B cell (primary cell): ENCODE measurements at regions not wholly inside any gene's neighbourhood (a gene's known extent, or its start where the extent isn't known, plus 50 kb on each side); places are given as distances from the start of the nearest gene placed in this dataset.
"Not testable (repeated sequence)": the region's sequence is repeated elsewhere in the genome, so short reads cannot be mapped to it uniquely, and the experiment has no call there.

Source experiments
- ATAC-seq: fragments of 200-7000 bp; cut with Tn5 transposase; one replicate; pipeline ENCODE4 v1.10.0; 2021; ENCODE audit warnings: low read depth, mild to moderate bottlenecking, moderate number of reproducible peaks, moderate library complexity
- CTCF ChIA-PET: fragments of 350-600 bp; sonication (Branson Sonifier 250); formaldehyde crosslinking; loops from one replicate; lab custom pipeline; 2021; ENCODE audit warnings: antibody characterized with exemption, inconsistent platforms; lab: Charles Lee
- POLR2A ChIA-PET: fragments of 350-600 bp; sonication (Branson Sonifier 250); formaldehyde crosslinking; loops from one replicate; lab custom pipeline; 2021; ENCODE audit warnings: antibody characterized with exemption; lab: Charles Lee
- DNase-seq: peaks from one replicate; pipeline ENCODE4 v3.0.0; 2013
- H2AFZ ChIP-seq: 2 replicates; pipeline ENCODE4 v1.6.1; 2012; ENCODE audit warnings: mild to moderate bottlenecking, low read depth, low read length; ENCODE audit not compliant: insufficient read depth, poor library complexity, severe bottlenecking
- H3K27ac ChIP-seq, 2 donors: 1 replicate in 1 of 2; 2 replicates in 1 of 2; pipeline ENCODE4 v1.5.1; 2012 to 2013; ENCODE audit warnings: low read length in 2 of 2, mild to moderate bottlenecking in 2 of 2, moderate library complexity in 1 of 2
- H3K27me3 ChIP-seq, 4 experiments: fragments of 200-600 bp in 1 of 4; sonication (generic) in 1 of 4; replicated peaks in 1 of 4; 1 replicate in 2 of 4; 2 replicates in 2 of 4; pipeline versions ENCODE4 v1.6.1 to v1.7.0; 2013 to 2016; ENCODE audit warnings: low read length in 3 of 4, mild to moderate bottlenecking in 2 of 4, mixed read lengths in 1 of 4, moderate library complexity in 1 of 4; ENCODE audit not compliant: insufficient read depth in 4 of 4, control insufficient read depth in 3 of 4; ENCODE audit errors: control extremely low read depth in 1 of 4
- H3K36me3 ChIP-seq, 2 experiments: replicated peaks in 1 of 2; 1 replicate in 1 of 2; 2 replicates in 1 of 2; pipeline versions ENCODE4 v1.6.1 to v1.7.1; 2013; ENCODE audit warnings: low read length in 1 of 2; ENCODE audit not compliant: insufficient read depth in 2 of 2, control insufficient read depth in 1 of 2; ENCODE audit errors: control extremely low read depth in 1 of 2, extremely low read depth in 1 of 2
- H3K4me1 ChIP-seq, 2 donors: fragments of 200-600 bp in 1 of 2; sonication (generic) in 1 of 2; 1 replicate in 1 of 2; 2 replicates in 1 of 2; pipeline versions ENCODE4 v1.5.1 to v1.6.1; 2013 to 2017; ENCODE audit warnings: low read length in 2 of 2; ENCODE audit not compliant: control insufficient read depth in 2 of 2, insufficient read depth in 2 of 2
- H3K4me2 ChIP-seq: replicated peaks from 2 replicates; pipeline ENCODE3; 2012; ENCODE audit warnings: mild to moderate bottlenecking, low read depth, low read length; ENCODE audit not compliant: poor library complexity, severe bottlenecking
- H3K4me3 ChIP-seq, 5 experiments: fragments of 200-600 bp in 1 of 5; sonication (generic) in 1 of 5; 1 replicate in 3 of 5; 2 replicates in 2 of 5; pipeline versions ENCODE4 v1.5.1 to v1.7.0; 2011 to 2016; ENCODE audit warnings: low read length in 4 of 5, mild to moderate bottlenecking in 4 of 5, low read depth in 2 of 5, control low read depth in 1 of 5, moderate library complexity in 1 of 5; ENCODE audit not compliant: insufficient read depth in 1 of 5; ENCODE audit errors: control extremely low read depth in 1 of 5, extremely low read depth in 1 of 5
- H3K79me2 ChIP-seq: fragments of 200-600 bp; sonication (generic); one replicate; pipeline ENCODE4 v1.6.0; 2016; ENCODE audit warnings: low read length; ENCODE audit not compliant: control insufficient read depth, insufficient read depth
- H3K9ac ChIP-seq: fragments of 200-600 bp; sonication (generic); 2 replicates; pipeline ENCODE4 v1.6.1; 2017; ENCODE audit warnings: mild to moderate bottlenecking, low read length, moderate library complexity
- H3K9me3 ChIP-seq, 3 donors: one replicate each; pipeline versions ENCODE4 v1.6.1 to v1.7.1; 2013; ENCODE audit warnings: low read length in 2 of 3; ENCODE audit not compliant: control insufficient read depth in 2 of 3, insufficient read depth in 1 of 3; ENCODE audit errors: control extremely low read depth in 1 of 3
- H4K20me1 ChIP-seq: 2 replicates; pipeline ENCODE4 v1.6.0; 2012; ENCODE audit warnings: mild to moderate bottlenecking, low read length; ENCODE audit not compliant: insufficient read depth, control insufficient read depth, poor library complexity, severe bottlenecking
- H3K27ac Mint-ChIP-seq: one replicate; pipeline ENCODE4 v1.8.0; 2021; ENCODE audit warnings: mixed read lengths
- H3K27me3 Mint-ChIP-seq: one replicate; pipeline ENCODE4 v1.8.0; 2021; ENCODE audit warnings: mixed read lengths
- H3K4me1 Mint-ChIP-seq: one replicate; pipeline ENCODE4 v1.8.0; 2021; ENCODE audit warnings: mixed read lengths
- H3K4me3 Mint-ChIP-seq: one replicate; pipeline ENCODE4 v1.8.0; 2021; ENCODE audit warnings: mixed read lengths
- H3K9me3 Mint-ChIP-seq: one replicate; pipeline ENCODE4 v1.8.0; 2022; ENCODE audit warnings: mixed read lengths; ENCODE audit not compliant: insufficient read depth
- CTCF ChIP-seq: fragments of 200-600 bp; IDR thresholded peaks from one replicate; pipeline ENCODE4 v1.8.0; 2022; ENCODE audit warnings: antibody characterized with exemption, mild to moderate bottlenecking
- EZH2 ChIP-seq: IDR thresholded peaks from 2 replicates; pipeline ENCODE4 v1.6.1; 2012; ENCODE audit warnings: borderline replicate concordance, low read depth, mild to moderate bottlenecking, moderate library complexity, low read length; ENCODE audit not compliant: insufficient read depth, poor library complexity, severe bottlenecking
- WGBS: methylation state at CpG from one replicate; pipeline ENCODE4 v1.1.5; 2013; ENCODE audit warnings: missing lambda C conversion rate; ENCODE audit not compliant: insufficient coverage; 5-methylcytosine and 5-hydroxymethylcytosine counted together
- intact Hi-C: fragments of 100-400 bp; cut with micrococcal nuclease; formaldehyde crosslinking; loops from one replicate; pipeline ENCODE4 v1.10.0; 2022

- POLR2A ChIA-PET, result no interaction called here
- H3K27ac Mint-ChIP-seq, result no peak overlapping the region
- H3K27me3 Mint-ChIP-seq, result no peaks in the 10 kb centered on the region
- CTCF ChIA-PET, result no interaction called here
- Histone ChIP-seq H3K36me3 (no peaks in the 10 kb centered on the region), H3K4me1 (no peaks in the 10 kb centered on the region), H3K27me3 (no peaks in the 10 kb centered on the region), H3K4me3 (no peak overlapping the region), H3K4me2 (no peak overlapping the region), H4K20me1 (no peaks in the 10 kb centered on the region), H3K9me3 (no peaks in the 10 kb centered on the region), H3K27ac (no peak overlapping the region), H2AFZ (no peak overlapping the region), H3K79me2 (no peaks in the 10 kb centered on the region), H3K9ac (no peak overlapping the region)
- H3K4me1 Mint-ChIP-seq, result no peaks in the 10 kb centered on the region
- ATAC-seq (no peak), DNase-seq (no peak)
- H3K9me3 Mint-ChIP-seq, result no peaks in the 10 kb centered on the region
- intact Hi-C loops, result no loop called here
- 85% methylated on average over 2 of the region's 3 CpGs for WGBS
- TF ChIP-seq EZH2 (no peak), CTCF (no peak)
- no peak overlapping the region for H3K4me3 Mint-ChIP-seq
Observed at GRCh38 chr4:84309191-84309590, 189.9 kb downstream of the NKX6-1 start.

- H3K27me3 ChIP-seq, H3K9ac ChIP-seq, ATAC-seq, H3K4me1 ChIP-seq, H3K4me1 Mint-ChIP-seq, POLR2A ChIA-PET, H3K4me2 ChIP-seq, H3K27ac Mint-ChIP-seq, H3K36me3 ChIP-seq, intact Hi-C loops, DNase-seq, H3K27me3 Mint-ChIP-seq, H3K9me3 Mint-ChIP-seq, CTCF ChIA-PET, H2AFZ ChIP-seq, H3K4me3 ChIP-seq, H3K9me3 ChIP-seq, H3K4me3 Mint-ChIP-seq, H3K27ac ChIP-seq, H3K79me2 ChIP-seq, H4K20me1 ChIP-seq: not testable (repeated sequence)
- WGBS, result 92% methylated on average over 18 of the region's 27 CpGs
Observed at GRCh38 chr4:84298719-84299254, 200.3 kb downstream of the NKX6-1 start.
